HepG2 (cell line): ENCODE measurements at regions not wholly inside any gene's neighbourhood (a gene's known extent, or its start where the extent isn't known, plus 50 kb on each side); places are given as distances from the start of the nearest gene placed in this dataset.

ENCODE experiments used
- ATF7-NPFF ChIP-seq: sonication (generic); formaldehyde crosslinking; IDR thresholded peaks from 2 replicates; pipeline ENCODE4 v1.8.1; 2023; ENCODE audit warnings: mild to moderate bottlenecking, low read depth, missing genetic modification reagents, moderate library complexity
- MED13 ChIP-seq: sonication (generic); formaldehyde crosslinking; IDR thresholded peaks from 2 replicates; pipeline ENCODE4 v1.5.0; 2020; ENCODE audit warnings: missing genetic modification reagents
- PHF21A ChIP-seq: sonication (generic); formaldehyde crosslinking; IDR thresholded peaks from 2 replicates; pipeline ENCODE4 v1.5.0; 2020; ENCODE audit warnings: mild to moderate bottlenecking, missing genetic modification reagents
- POLR2AphosphoS5 ChIP-seq: IDR thresholded peaks from 2 replicates; pipeline ENCODE4 v1.6.1; 2012; ENCODE audit warnings: low read depth, low read length
- RERE ChIP-seq: IDR thresholded peaks from 2 replicates; pipeline ENCODE4 v1.6.1; 2016; ENCODE audit warnings: low read depth, missing genetic modification reagents, missing compliant biosample characterization
- SCMH1 ChIP-seq: sonication (generic); formaldehyde crosslinking; IDR thresholded peaks from 2 replicates; pipeline ENCODE4 v1.9.0; 2021; ENCODE audit warnings: missing genetic modification reagents, mild to moderate bottlenecking, borderline replicate concordance
- SKIL ChIP-seq: sonication (generic); formaldehyde crosslinking; IDR thresholded peaks from 2 replicates; pipeline ENCODE4 v1.8.0; 2022; ENCODE audit warnings: missing genetic modification reagents, mild to moderate bottlenecking, moderate library complexity, borderline replicate concordance
- SMARCE1 ChIP-seq: fragments of 450-650 bp; IDR thresholded peaks from 2 replicates; pipeline ENCODE4 v1.6.1; 2017; ENCODE audit warnings: borderline replicate concordance
- SMYD3 ChIP-seq: sonication (generic); formaldehyde crosslinking; IDR thresholded peaks from 2 replicates; pipeline ENCODE4 v1.8.1; 2023; ENCODE audit warnings: mild to moderate bottlenecking, missing genetic modification reagents
- ZBTB43 ChIP-seq: sonication (generic); formaldehyde crosslinking; conservative IDR thresholded peaks from 2 replicates; pipeline ENCODE4 v1.4.0; 2020; ENCODE audit warnings: missing genetic modification reagents
- ZC3H4 ChIP-seq: sonication (generic); formaldehyde crosslinking; IDR thresholded peaks from 2 replicates; pipeline ENCODE4 v1.4.0; 2020; ENCODE audit warnings: missing genetic modification reagents, borderline replicate concordance
- ZFYVE20 ChIP-seq: sonication (generic); formaldehyde crosslinking; IDR thresholded peaks from 2 replicates; pipeline ENCODE4 v1.8.0; 2023; ENCODE audit warnings: low read depth, mild to moderate bottlenecking, moderate library complexity, missing genetic modification reagents, borderline replicate concordance
- ZMYM2 ChIP-seq: sonication (generic); formaldehyde crosslinking; IDR thresholded peaks from 2 replicates; pipeline ENCODE4 v1.8.0; 2022; ENCODE audit warnings: mild to moderate bottlenecking, missing genetic modification reagents
- ZNF3 ChIP-seq: IDR thresholded peaks from 2 replicates; pipeline ENCODE4 v1.7.0; 2017; ENCODE audit warnings: inconsistent platforms
- ZNF501 ChIP-seq: sonication (generic); formaldehyde crosslinking; IDR thresholded peaks from 2 replicates; pipeline ENCODE4 v1.5.1; 2020; ENCODE audit warnings: mild to moderate bottlenecking, moderate library complexity, missing genetic modification reagents
- ZNF503 ChIP-seq: sonication (generic); formaldehyde crosslinking; IDR thresholded peaks from 2 replicates; pipeline ENCODE4 v1.4.0; 2020; ENCODE audit warnings: missing genetic modification reagents
- ZNF570 ChIP-seq: sonication (generic); formaldehyde crosslinking; IDR thresholded peaks from 2 replicates; pipeline ENCODE4 v1.4.0; 2020; ENCODE audit warnings: mild to moderate bottlenecking, missing genetic modification reagents, borderline replicate concordance
- ZNF747 ChIP-seq: sonication (generic); formaldehyde crosslinking; IDR thresholded peaks from 2 replicates; pipeline ENCODE4 v1.8.1; 2023; ENCODE audit warnings: missing genetic modification reagents, mild to moderate bottlenecking, borderline replicate concordance
- ZSCAN22 ChIP-seq: sonication (generic); formaldehyde crosslinking; IDR thresholded peaks from 2 replicates; pipeline ENCODE4 v1.4.0; 2020; ENCODE audit warnings: mild to moderate bottlenecking, missing genetic modification reagents

GRCh38 chr16:49158029-49158642 is 123.5 kb downstream of the CBLN1 start (continued):
- peak; percentile 94; the same call in 1 of the 2 replicates for TF ChIP-seq ZFYVE20 (CRISPR knock-in tag)
- TF ChIP-seq ZBTB43 (CRISPR knock-in tag): peak; percentile 96
- peak; percentile 45; the same call in 1 of the 2 replicates for TF ChIP-seq ATF7-NPFF
- TF ChIP-seq ZNF570 (CRISPR knock-in tag): 0 out of 2 replicates have a peak, but pooled peaks have one; percentile 45
- TF ChIP-seq ZMYM2 (CRISPR knock-in tag): no peak
- TF ChIP-seq MED13 (CRISPR knock-in tag): peak; percentile 86
- TF ChIP-seq ZC3H4 (CRISPR knock-in tag): peak; percentile 84; the same call in 1 of the 2 replicates
- no peak for TF ChIP-seq ZNF501 (CRISPR knock-in tag)
- TF ChIP-seq SMYD3 (CRISPR knock-in tag): peak; percentile 75; the same call in 1 of the 2 replicates
- peak; percentile 65 for TF ChIP-seq RERE (CRISPR knock-in tag)
- peak; percentile 30; the same call in 1 of the 2 replicates for TF ChIP-seq ZNF503 (CRISPR knock-in tag)
- TF ChIP-seq SKIL (CRISPR knock-in tag): no peak
- TF ChIP-seq SMARCE1: no peak
- no peak for TF ChIP-seq PHF21A (CRISPR knock-in tag)
- TF ChIP-seq ZNF747 (CRISPR knock-in tag): no peak
- TF ChIP-seq ZSCAN22 (CRISPR knock-in tag): no peak
- TF ChIP-seq ZNF3 (CRISPR knock-in tag): peak; percentile 91
- TF ChIP-seq POLR2AphosphoS5: no peak
- no peak for TF ChIP-seq SCMH1 (CRISPR knock-in tag)
